GM19397 (cell line): ENCODE measurements at regions not wholly inside any gene's neighbourhood (a gene's known extent, or its start where the extent isn't known, plus 50 kb on each side); places are given as distances from the start of the nearest gene placed in this dataset.

Experiments
- ATAC-seq: cut with Tn5 transposase; IDR thresholded peaks from one replicate; pipeline ENCODE4 v1.9.1; 2021; ENCODE audit warnings: mild to moderate bottlenecking, moderate library complexity; ENCODE audit not compliant: unreplicated experiment

GRCh38 chr15:97143592-97144376 lies 813.3 kb downstream of the NR2F2 start:
- ATAC-seq: no peak

DNA sequence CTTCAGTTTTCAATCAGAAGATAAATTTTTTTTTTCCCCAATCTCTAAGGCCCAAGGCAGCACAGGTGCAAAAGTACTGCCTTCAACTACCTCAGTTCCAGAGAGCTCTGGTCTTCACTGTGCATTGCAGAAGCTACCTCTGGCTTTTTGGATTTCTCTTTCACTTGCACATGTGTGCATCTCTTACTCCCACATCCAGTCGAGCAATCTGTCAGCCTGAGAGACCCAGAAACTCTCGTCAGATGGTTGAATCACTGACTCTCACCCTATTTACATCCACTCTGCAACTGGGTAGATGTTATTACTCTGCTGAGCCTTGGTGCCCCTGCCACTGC lies 813.8 kb downstream of the NR2F2 start:
- ATAC-seq: no peak

- no peak for ATAC-seq
Observed at GRCh38 chr15:97146929-97147870, 813.3 kb upstream of the ARRDC4 start.

GRCh38 chr15:97153356-97153965 lies 807.0 kb upstream of the ARRDC4 start:
- no peak for ATAC-seq

GRCh38 chr15:97156739-97157265 lies 803.7 kb upstream of the ARRDC4 start:
- no peak for ATAC-seq

DNA sequence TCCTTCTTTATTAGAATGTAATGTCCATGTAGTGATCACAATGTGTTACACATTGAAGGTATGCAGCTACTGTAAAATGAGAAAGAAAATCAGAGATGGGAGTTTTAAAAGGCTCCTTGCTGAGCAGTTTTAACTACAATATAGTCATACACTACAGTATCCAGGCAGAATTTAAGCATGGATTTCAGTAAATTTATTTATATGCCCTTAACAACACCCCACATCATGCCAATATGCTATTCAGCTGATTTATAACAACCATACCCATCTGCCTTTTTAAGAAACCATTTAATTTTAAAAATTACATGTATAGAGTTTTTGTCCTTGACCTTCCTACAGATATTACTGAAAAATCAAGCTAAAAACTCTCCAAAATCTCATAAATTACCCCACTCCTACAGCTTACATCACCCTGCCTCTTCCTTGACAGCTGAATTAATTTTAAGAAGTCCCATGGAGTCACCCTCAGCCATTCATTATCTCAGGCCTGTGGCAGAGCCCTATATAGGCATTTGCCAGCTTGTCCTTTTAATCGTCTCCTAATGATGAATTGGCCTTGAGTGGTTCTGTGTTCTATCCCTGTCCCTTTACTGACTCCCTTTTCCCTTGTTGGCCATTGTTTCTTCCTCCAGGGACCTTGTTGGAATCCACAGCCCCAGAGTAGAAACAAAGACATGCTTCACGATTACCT lies 797.6 kb upstream of the ARRDC4 start:
- no peak for ATAC-seq

DNA sequence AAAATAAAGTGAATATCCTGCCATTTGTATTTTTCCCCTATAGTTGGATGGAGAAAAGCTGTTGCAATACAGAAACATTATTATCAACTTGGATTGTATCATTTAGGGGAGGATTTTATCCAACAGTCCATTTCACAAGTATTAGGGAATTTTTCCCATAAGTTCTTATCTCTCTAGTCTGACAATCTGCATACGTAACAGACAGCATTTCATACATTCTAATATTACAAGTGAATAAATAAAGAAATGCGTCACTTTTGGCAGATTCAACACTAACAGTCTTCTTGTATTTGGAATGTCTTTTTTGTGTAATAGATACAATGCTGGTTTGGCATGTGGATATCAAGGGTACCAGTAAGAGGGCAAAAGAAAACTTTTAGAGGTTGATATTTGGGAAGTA lies 795.3 kb upstream of the ARRDC4 start:
- ATAC-seq: no peak

DNA sequence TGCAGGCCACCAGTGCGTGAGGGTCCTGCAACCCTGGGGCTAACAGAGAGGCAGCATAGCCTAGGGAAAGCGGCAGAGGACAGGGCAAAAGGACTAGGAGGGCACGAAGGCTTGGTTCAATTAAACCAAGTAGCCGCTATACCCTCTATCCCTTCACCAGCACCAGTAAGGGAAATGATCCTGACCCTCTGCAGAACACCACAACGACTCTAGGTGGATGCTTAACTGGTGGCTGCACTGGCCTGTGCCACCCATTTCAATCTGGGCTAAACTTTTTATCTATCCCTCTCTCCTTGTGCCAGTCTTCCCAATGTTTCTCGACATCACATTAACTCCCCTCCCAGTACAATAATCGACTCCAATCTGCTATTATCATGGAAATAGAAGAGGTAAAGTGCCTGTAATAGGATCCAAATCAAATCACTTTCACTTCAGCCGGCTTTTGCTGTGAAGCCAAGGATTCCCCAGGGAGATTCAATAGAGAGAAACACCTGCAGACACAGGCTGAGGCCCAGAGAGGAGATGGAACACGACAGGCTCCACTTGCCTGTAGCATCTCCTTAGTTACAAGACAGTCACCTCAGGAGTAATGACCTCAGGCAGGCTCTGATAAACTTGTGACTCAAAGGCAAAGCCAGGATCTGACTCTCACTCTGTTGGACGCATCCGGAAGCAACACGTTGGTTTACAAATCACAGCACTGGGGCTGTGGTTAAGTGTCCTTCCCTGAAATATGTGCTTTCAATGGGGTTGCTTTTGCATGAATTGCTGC lies 791.6 kb upstream of the ARRDC4 start:
- ATAC-seq: no peak

- no peak for ATAC-seq
Observed at GRCh38 chr15:97171556-97171955, 788.9 kb upstream of the ARRDC4 start.

GRCh38 chr15:97174886-97175540 lies 785.5 kb upstream of the ARRDC4 start:
- no peak for ATAC-seq

DNA sequence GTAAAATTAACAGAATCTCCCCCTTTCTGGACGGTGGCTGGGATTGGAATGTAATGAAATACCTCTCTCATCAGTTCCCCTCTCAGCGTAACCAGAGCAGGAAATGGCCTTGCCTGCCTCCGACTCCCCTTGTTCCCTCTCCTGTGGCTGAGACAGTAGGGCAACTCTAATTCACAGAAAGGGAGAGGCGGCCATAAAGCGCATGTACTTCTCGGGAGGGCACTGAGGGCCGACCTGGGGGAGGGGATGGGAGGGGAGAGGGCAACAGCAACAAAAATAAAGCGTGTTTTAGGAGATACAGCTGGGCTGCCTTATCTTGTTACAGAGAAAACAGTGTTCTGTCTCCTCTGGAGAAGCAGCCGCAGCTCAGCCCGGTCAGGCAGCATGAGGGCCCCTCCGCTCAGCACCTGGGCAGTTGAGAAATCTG lies 783.3 kb upstream of the ARRDC4 start:
- no peak for ATAC-seq

GRCh38 chr15:97182581-97182980 lies 777.9 kb upstream of the ARRDC4 start:
- ATAC-seq: no peak

DNA sequence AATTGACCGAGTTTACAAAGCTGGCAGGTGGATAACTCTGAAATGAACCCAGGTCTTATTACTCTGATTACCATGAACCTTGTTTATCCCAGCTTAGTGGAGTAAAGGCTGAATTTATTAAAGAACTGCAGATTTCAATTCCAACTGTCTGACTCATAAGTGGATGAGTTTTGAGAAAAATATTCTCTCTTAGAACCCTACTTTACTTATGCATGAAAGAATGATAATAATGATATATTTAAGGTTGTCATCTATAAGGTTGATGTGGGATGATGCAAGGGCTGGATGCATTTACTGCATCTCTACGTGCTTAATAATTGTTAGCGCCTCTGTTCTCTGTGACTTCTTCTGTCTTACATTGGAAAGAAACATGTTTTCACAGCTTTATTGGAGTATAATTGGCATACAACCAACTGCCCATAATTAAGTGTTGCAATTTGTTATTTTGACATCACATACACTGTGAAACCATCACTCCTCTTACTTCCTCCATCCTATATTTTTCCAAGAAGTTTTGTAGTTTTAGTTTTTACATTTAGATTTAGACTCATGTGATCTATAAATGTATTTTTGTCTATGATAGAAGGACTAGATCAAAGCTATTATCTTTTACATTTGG lies 771.2 kb upstream of the ARRDC4 start:
- no peak for ATAC-seq

DNA sequence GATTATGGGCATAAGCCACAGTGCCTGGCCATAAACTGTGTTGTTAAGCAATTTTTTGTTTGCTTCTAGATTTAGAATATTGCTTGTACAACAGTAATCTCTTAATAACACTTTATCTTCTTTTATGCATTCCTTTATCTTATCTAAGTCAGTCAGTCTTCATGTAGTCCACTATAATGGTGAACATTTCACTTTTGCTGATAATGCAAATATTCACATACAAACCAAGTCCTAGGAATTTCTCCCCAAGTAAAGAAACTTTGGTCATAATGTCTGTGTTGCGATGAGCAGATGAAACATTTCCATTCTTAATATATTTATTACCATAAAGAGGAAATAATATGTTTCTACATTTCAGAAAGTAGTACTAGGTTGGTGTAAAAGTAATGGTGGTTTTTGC lies 765.8 kb upstream of the ARRDC4 start:
- no peak for ATAC-seq

GRCh38 chr15:97196048-97197014 lies 764.2 kb upstream of the ARRDC4 start:
- no peak for ATAC-seq

GRCh38 chr15:97199393-97200051 lies 761.0 kb upstream of the ARRDC4 start:
- no peak for ATAC-seq

DNA sequence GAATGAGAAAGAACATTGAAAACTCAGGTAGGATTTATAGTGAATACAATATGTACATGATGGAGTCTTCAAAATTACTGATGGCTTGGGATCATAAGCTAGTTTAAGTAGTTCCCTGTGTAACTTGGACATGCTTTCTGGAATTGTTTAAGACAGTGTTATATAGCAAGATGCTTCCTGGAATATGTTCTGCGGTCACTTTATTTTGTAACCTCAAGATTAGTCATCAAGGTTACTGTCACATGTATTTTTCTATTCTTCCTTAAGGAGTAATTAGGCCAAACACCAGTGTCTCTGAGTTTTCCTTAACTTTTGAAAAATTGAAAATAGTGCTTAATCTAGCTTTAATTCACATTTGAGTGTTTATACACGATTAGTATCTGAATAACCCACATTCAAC lies 760.3 kb upstream of the ARRDC4 start:
- ATAC-seq: no peak
